ENCODE measurements at regions not wholly inside any gene's neighbourhood (a gene's known extent, or its start where the extent isn't known, plus 50 kb on each side); places are given as distances from the start of the nearest gene placed in this dataset.

DNA sequence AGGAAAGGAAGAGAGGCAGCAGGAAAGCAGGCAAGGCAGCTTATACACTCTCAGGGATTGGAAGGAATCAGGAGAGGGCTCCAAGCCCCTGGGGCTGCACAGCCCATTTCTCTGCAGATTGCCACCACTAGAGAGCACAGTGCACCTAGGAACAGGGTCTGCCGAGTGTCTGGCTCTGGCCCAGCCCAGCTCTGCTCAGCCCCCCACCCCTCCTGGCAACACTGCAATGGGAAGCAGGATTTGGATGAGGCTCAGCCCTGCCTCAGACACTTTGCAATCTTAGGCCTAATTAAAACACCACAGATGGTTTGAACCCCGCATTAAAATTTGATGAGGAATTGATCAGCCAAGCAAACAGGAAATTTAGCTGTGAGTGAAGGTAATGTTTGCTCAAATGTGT lies 252.7 kb downstream of the DHX35 start:
- DNase-seq (peak in 1 of 5 donors; percentile 28), FAIRE-seq (no peak)
- no peak overlapping the region for H3K4me3 ChIP-seq (ENCODE audit: low read length in 3 of 3)
- no peak overlapping the region for H3K27ac ChIP-seq (ENCODE audit: low read depth in 2 of 2, low read length in 2 of 2)
- H3K9ac ChIP-seq (ENCODE audit: low read length in 3 of 3): no peak overlapping the region
- no peaks in the 10 kb centered on the region for H3K27me3 ChIP-seq (ENCODE audit: control insufficient read depth, insufficient read depth, low read length)
- H3K9me3 ChIP-seq (ENCODE audit: control insufficient read depth in 2 of 3, insufficient read depth in 1 of 3, low read length in 3 of 3): no peaks in the 10 kb centered on the region
- TF ChIP-seq, protein P1, sequence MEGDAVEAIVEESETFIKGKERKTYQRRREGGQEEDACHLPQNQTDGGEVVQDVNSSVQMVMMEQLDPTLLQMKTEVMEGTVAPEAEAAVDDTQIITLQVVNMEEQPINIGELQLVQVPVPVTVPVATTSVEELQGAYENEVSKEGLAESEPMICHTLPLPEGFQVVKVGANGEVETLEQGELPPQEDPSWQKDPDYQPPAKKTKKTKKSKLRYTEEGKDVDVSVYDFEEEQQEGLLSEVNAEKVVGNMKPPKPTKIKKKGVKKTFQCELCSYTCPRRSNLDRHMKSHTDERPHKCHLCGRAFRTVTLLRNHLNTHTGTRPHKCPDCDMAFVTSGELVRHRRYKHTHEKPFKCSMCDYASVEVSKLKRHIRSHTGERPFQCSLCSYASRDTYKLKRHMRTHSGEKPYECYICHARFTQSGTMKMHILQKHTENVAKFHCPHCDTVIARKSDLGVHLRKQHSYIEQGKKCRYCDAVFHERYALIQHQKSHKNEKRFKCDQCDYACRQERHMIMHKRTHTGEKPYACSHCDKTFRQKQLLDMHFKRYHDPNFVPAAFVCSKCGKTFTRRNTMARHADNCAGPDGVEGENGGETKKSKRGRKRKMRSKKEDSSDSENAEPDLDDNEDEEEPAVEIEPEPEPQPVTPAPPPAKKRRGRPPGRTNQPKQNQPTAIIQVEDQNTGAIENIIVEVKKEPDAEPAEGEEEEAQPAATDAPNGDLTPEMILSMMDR (IDR thresholded peaks at IDR 0.05; ENCODE audit: borderline replicate concordance, extremely low read depth, insufficient read depth): no peak
- H3K36me3 ChIP-seq (ENCODE audit: control insufficient read depth in 2 of 3, insufficient read depth in 3 of 3, low read length in 3 of 3): no peaks in the 10 kb centered on the region
- no peaks in the 10 kb centered on the region for H3K4me1 ChIP-seq (ENCODE audit: control insufficient read depth in 2 of 3, insufficient read depth in 2 of 3, low read depth in 1 of 3, low read length in 3 of 3)
- intact Hi-C loops (cut with DNase I): no loop called here

DNA sequence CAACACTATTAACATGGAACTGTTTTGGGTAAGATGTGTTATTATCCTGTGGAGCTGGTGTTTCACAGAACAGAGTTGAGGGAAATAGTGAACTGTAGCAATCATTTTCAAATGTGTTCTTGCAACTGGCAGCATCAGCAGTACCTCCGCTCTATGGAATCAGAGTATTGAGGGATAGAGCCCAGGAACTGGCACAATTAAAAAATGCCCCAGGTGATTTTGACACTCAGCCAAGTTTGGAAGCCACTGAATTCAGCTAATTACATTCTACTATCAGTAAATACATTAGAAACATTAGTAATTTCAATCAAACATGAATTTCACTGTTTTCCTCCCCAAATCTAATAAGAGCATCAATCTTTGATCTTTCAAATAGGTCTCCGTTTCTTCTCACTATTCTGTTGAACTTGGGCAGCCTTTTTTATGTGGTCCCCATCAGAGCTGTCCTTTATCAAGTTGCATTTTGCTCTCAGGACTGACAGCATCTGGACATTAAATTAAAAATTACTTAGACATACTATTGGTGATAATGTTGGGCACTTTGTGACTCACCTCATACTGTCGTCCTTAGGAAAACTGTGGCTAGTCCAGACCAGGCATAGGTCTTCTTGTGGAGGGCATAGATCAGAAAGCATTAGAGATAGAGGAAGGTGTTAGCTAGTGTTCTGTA lies 251.5 kb downstream of the DHX35 start:
- H3K9me3 ChIP-seq (ENCODE audit: control insufficient read depth in 2 of 3, insufficient read depth in 1 of 3, low read length in 3 of 3): no peaks in the 10 kb centered on the region
- H3K36me3 ChIP-seq (ENCODE audit: control insufficient read depth in 2 of 3, insufficient read depth in 3 of 3, low read length in 3 of 3): no peaks in the 10 kb centered on the region
- TF ChIP-seq, protein P1 (IDR thresholded peaks at IDR 0.05; ENCODE audit: borderline replicate concordance, extremely low read depth, insufficient read depth): no peak
- H3K4me1 ChIP-seq (ENCODE audit: control insufficient read depth in 2 of 3, insufficient read depth in 2 of 3, low read depth in 1 of 3, low read length in 3 of 3): no peaks in the 10 kb centered on the region
- FAIRE-seq: no peak
- no peak for DNase-seq
- H3K27me3 ChIP-seq (ENCODE audit: control insufficient read depth, insufficient read depth, low read length): no peaks in the 10 kb centered on the region
- H3K9ac ChIP-seq (ENCODE audit: low read length in 3 of 3): no peak overlapping the region
- intact Hi-C loops (cut with DNase I): no loop called here
- no peak overlapping the region for H3K4me3 ChIP-seq (ENCODE audit: low read length in 3 of 3)
- H3K27ac ChIP-seq (ENCODE audit: low read depth in 2 of 2, low read length in 2 of 2): no peak overlapping the region

GRCh38 chr20:39211060-39211748 lies 249.1 kb downstream of the DHX35 start:
- DNase-seq (no peak), FAIRE-seq (no peak)
- H3K4me3 ChIP-seq (ENCODE audit: low read length in 3 of 3): no peak overlapping the region
- no peaks in the 10 kb centered on the region for H3K27me3 ChIP-seq (ENCODE audit: control insufficient read depth, insufficient read depth, low read length)
- TF ChIP-seq, protein P1 (IDR thresholded peaks at IDR 0.05; ENCODE audit: borderline replicate concordance, extremely low read depth, insufficient read depth): no peak
- no peak overlapping the region for H3K9ac ChIP-seq (ENCODE audit: low read length in 3 of 3)
- intact Hi-C loops (cut with DNase I): no loop called here
- no peaks in the 10 kb centered on the region for H3K4me1 ChIP-seq (ENCODE audit: control insufficient read depth in 2 of 3, insufficient read depth in 2 of 3, low read depth in 1 of 3, low read length in 3 of 3)
- no peak overlapping the region for H3K27ac ChIP-seq (ENCODE audit: low read depth in 2 of 2, low read length in 2 of 2)
- H3K9me3 ChIP-seq (ENCODE audit: control insufficient read depth in 2 of 3, insufficient read depth in 1 of 3, low read length in 3 of 3): no peaks in the 10 kb centered on the region
- H3K36me3 ChIP-seq (ENCODE audit: control insufficient read depth in 2 of 3, insufficient read depth in 3 of 3, low read length in 3 of 3): no peaks in the 10 kb centered on the region

Measured in kidney (tissue), 13 donors.